NCI-H526 treated with DMSO at 0.1 percent for 48 hours (cell line): ENCODE measurements at regions not wholly inside any gene's neighbourhood (a gene's known extent, or its start where the extent isn't known, plus 50 kb on each side); places are given as distances from the start of the nearest gene placed in this dataset.
A peak's percentile ranks its signal among the peaks of the same experiment; 100 is the strongest.
"Not testable (repeated sequence)": the region's sequence is repeated elsewhere in the genome, so short reads cannot be mapped to it uniquely, and the experiment has no call there.

Experiments used
- DNase-seq: peaks from one replicate; lab custom pipeline; 2025; lab: John Stamatoyannopoulos, UW

GRCh38 chr1:67584938-67585337 lies 100.1 kb upstream of the GADD45A start:
- DNase-seq = no peak

DNA sequence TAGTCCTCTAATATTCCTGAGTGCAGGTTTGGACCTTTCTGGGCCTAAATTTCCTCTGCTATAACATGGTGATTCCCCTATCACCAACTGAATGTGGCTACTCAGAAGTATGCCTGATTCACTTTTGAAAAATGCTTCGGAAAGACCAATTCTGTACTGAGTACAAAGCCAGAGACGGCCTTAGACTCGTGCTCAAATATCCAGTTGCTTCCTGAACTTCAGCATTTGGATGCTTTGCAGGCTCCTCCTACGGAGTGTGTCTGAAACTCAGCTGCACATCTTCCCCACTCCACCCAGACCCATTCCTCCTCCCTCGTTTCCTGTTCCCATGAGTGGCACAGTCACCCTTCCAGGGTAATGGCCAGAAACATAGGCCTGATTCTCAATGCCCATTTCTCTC lies 98.4 kb upstream of the GADD45A start:
- DNase-seq = no peak

DNA sequence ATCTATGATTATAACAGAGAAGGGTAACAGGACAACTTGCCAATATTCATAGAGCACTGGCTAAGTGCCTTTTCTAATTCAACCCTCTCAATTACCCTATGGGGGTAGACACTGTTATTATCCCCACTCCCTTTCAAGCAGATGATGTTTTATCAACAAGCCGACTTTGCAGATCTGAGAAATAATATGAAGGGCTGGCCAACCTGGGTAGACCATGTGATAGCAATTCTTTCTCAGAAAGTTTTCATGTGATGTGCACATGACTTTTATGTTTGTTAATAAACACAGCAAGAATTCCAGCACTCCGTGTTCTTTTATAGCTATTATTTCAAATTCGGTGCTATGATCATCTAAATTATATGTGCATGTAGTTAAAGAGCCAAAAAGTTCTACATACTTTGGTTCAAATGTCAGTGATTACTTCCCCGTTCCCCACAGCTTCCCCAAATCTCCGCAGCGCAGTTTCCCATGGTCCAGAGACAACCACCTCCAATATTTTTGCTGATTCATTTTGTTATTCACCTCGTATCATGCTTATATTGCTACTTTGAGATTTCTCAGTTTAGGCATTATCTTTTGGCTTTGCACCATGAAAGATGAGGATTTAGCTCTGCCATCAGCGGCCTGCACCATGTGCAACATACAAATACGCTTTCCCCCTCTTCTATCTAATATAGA lies 96.7 kb upstream of the GADD45A start:
- DNase-seq = no peak

GRCh38 chr1:67589519-67590233 lies 95.3 kb upstream of the GADD45A start:
- DNase-seq = no peak

- DNase-seq = no peak
These were observed 94.7 kb upstream of the GADD45A start for GRCh38 chr1:67590329-67590728.

DNA sequence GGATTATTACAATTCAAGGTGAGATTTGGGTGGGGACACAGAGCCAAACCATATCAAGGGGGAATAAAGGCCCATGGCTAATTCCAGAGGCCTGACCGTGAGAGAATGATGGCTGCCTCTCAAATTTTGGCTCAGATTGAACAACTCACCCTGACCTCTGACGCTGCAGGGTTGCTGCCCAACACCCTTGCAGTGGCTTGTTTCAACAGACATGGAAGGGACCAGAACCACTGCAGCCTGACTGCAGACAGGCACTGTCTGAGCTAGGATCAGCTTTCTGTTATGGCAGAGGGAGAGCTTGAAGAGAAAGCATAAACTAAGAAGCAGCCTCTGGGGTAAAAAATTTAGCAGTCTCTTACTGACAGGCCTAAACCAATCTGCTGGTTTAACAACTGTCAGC lies 90.2 kb upstream of the GADD45A start:
- no peak for DNase-seq

- no peak for DNase-seq
These were observed 88.3 kb upstream of the GADD45A start for GRCh38 chr1:67596674-67597073.

DNA sequence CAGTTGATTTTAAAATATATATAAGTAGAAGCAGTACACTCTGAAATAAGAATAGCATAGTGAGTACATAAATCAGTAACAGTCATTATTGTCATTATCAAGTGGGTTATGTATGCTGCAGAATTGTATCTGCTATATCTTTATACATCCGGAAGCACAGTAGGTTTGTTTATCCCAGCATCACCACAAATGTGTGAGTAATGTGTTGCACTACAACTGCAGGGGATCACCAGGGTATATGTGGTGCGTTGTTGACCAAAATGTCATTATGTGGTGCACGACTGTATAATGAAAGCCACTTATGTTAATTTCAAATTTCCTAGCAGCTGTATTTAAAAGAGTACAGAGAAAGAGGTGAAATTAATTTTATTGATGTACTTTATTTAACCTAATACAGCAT lies 87.7 kb upstream of the GADD45A start:
- peak; percentile 20 for DNase-seq

- no peak for DNase-seq
These were observed 85.9 kb upstream of the GADD45A start for GRCh38 chr1:67599085-67599484.

DNA sequence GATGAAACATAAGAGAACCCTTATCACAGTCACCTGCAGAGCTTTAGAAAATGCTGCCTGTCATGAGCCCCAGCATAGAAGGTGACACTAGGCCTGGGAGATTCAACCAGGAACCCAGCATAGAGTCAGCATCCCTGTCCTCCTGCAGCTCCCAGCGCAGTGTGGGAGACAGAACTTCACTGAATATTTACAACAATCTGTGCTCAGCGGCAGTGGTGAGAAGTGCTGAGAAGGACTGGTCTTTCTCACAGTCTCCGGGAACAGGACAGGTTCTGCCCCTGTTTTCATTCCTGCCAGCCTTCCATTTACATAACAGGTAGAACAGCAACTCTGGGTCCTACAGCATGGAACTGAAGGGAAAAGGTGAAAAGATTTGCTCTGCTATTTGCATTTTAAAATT lies 83.5 kb upstream of the GADD45A start:
- no peak for DNase-seq

DNA sequence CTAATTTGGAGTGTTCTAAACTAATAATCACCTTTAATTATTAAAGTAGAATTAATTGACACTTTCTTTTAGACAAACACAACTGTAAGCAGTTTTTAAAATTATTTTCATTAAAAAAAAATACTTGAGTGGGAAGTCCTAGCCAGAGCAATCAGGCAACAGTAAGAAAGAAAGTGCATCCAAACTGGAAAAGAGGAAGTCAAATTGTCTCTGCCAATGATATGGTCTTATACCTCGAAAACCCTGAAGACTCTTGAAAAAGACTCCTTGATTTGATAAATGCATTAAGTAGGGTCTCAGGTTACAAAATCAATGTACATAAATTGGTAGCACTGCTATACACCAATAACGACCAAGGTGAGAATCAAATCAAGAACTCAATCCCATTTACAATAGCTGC lies 83.0 kb upstream of the GADD45A start:
- no peak for DNase-seq

- no peak for DNase-seq
These were observed 80.2 kb upstream of the GADD45A start for GRCh38 chr1:67604778-67605177.

DNA sequence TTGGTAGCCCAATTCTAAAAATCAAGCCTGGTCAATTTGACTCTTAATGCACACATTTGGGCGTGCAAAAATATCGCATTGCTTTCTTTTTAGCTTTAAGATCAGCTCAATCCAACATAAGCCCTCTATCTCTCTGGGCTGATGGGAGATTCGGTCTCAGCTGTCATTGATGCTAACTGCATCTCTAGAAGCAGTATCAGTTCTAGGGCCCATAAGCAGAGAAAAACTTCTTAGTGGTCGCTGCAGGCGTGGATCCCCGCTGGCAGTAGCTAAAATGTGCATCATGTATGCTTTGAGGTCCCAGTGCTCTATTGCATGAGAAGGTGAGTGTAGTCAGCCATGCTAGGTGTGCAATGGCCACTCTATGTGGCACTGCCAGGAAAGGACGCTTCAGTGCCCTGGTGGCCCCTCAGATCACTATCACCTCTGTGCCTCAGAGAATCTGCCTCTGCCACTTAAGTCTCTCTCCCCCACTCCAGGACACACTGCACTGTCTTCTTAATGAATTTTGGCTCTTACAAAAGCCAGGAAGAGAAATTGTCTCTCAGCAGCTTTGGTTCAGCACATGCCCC lies 79.7 kb upstream of the GADD45A start:
- no peak for DNase-seq

DNA sequence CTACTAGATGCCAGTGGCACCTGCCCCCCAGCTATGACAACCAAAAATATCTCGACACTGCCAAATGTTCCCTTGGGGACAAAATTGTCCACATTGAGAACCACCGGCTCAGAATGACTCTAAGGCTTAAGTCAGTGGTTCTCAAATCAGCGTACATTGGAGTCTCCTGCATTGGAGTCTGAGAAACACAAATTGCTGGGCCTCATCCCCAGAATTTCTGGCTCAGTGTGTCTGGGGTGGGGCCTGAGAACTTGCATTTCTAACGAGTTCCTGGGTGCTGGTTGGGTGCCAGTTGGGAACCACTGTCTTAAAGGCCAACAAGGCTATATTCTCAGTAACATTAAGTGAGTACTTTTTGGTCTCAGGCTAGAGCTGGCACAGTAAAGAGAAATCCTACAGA lies 77.7 kb upstream of the GADD45A start:
- no peak for DNase-seq

- no peak for DNase-seq
These were observed 77.3 kb upstream of the GADD45A start for GRCh38 chr1:67607699-67608098.

- DNase-seq = no peak
These were observed 76.1 kb upstream of the GADD45A start for GRCh38 chr1:67608661-67609576.

DNA sequence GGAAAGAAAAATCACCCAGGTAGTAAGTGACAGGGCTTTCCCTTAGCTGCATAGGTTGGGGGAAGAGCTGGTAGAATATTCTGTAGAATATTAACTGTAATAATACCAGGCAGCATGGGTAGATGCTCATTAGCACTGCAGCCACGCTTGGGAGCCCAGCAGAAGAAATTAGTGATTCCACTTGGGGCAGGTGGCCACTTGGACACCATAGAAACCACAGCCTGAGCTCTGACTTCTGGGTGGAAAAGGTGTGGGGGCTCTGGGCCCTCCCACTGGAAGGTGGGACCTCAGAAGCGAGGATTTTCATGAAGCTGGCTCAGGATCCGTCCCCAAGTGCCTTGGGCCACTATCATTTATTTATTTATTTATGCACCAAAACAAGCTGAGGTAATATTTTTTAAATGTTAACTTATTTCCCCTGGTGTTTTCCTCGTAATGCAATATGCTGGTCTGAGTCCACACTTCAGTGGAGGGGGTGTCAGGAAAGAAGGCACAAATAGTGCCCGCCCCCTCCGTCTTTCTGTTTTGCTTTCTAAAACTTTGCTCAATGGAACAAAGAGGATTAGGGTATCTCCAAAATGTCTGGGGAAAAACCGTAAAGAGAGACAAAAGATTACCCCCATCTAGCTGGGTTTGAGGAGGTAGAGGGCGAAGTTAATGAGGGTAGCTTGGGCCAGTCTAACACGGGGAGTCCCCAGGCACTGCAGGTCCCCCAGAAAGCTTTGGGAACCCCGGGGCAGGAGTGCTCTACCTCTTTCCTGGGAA lies 75.2 kb upstream of the GADD45A start:
- no peak for DNase-seq

DNA sequence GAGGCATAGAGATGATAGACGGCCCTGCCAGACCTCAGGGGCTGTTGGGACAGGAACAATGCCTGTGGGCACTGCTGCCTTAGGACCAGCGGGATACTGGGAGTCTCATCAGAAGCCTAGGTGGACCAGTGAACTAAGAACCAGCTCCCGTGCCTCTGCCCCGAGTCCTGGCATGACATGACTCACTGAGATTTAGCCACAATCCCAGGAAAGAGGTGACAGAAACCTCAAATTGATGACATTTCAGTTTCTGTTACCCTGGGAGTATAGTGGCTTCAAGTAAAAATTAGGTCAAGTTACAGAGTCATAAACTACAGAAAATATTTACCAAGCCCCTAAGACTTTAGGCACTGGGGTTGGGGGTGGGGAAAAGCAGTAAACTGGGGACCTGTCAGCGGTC lies 74.6 kb upstream of the GADD45A start:
- DNase-seq = no peak

GRCh38 chr1:67611846-67612245 lies 73.2 kb upstream of the GADD45A start:
- no peak for DNase-seq

DNA sequence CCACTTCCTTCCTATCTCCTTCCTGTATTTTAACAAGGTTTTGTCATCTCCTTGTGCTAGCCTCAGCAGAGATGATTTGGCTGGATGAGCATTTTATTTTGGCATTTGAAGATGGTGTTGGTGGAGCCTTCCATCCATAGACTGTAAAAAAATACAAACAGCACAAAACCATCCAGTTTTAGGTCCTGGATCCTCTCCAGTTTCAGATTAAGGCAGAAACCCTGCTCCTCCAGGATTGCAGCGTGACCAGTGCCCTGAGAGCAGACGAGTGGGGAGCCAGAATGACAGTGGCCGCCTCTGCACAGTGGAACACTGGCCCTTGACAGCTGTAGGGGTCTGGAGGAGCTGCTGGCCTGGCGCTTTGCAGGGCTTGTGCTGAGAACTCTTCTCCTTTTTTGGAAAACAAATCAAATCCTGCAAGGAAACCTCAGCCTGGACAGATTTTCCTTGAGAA lies 72.2 kb upstream of the GADD45A start:
- no peak for DNase-seq

GRCh38 chr1:67613479-67613878 lies 71.5 kb upstream of the GADD45A start:
- DNase-seq = not testable (repeated sequence)

GRCh38 chr1:67614511-67614934 lies 70.5 kb upstream of the GADD45A start:
- DNase-seq = no peak
